C4-2B (cell line): ENCODE measurements at regions not wholly inside any gene's neighbourhood (a gene's known extent, or its start where the extent isn't known, plus 50 kb on each side); places are given as distances from the start of the nearest gene placed in this dataset.

Source experiments
- ZFX ChIP-seq: fragments of 450-650 bp; IDR thresholded peaks from 2 replicates; pipeline ENCODE4 v1.6.1; 2017
- TF ChIP-seq, protein P1 (sequence below): fragments of 450-650 bp; conservative IDR thresholded peaks from 2 replicates; pipeline ENCODE4 v1.5.1; 2017; ENCODE audit warnings: mild to moderate bottlenecking

DNA sequence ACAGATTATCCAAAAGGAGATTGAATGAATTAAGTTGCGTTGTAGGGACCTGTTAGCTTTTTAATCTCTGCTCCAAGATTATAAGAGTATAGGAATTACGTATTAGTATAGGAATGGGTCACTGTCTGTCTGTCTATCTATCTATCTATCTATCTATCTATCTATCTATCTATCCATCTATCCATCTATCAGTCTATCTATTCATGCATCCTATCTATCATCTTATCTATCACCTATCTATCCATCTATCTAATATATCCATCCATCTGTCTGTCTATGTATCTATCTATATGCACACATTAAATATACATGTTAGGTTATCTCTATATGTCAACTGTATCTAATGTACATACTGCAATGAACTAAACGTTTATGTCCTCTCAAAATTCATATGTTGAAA, 255.8 kb downstream of the LPIN1 start:
- TF ChIP-seq, protein P1, sequence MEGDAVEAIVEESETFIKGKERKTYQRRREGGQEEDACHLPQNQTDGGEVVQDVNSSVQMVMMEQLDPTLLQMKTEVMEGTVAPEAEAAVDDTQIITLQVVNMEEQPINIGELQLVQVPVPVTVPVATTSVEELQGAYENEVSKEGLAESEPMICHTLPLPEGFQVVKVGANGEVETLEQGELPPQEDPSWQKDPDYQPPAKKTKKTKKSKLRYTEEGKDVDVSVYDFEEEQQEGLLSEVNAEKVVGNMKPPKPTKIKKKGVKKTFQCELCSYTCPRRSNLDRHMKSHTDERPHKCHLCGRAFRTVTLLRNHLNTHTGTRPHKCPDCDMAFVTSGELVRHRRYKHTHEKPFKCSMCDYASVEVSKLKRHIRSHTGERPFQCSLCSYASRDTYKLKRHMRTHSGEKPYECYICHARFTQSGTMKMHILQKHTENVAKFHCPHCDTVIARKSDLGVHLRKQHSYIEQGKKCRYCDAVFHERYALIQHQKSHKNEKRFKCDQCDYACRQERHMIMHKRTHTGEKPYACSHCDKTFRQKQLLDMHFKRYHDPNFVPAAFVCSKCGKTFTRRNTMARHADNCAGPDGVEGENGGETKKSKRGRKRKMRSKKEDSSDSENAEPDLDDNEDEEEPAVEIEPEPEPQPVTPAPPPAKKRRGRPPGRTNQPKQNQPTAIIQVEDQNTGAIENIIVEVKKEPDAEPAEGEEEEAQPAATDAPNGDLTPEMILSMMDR: no peak
- TF ChIP-seq ZFX: no peak
